K562 (cell line): ENCODE measurements at regions not wholly inside any gene's neighbourhood (a gene's known extent, or its start where the extent isn't known, plus 50 kb on each side); places are given as distances from the start of the nearest gene placed in this dataset.

Experiments
- CREM ChIP-seq: IDR thresholded peaks from 2 replicates; pipeline ENCODE4 v1.6.1; 2014; ENCODE audit warnings: antibody characterized with exemption, low read depth
- ETV5 ChIP-seq: sonication (generic); formaldehyde crosslinking; IDR thresholded peaks from 2 replicates; pipeline ENCODE4 v1.4.0; 2020; ENCODE audit warnings: low read depth, mild to moderate bottlenecking, missing genetic modification reagents
- FOXM1 ChIP-seq, 2 experiments: fragments of 450-650 bp in 1 of 2; sonication (generic) in 1 of 2; formaldehyde crosslinking in 1 of 2; IDR thresholded peaks; 2 replicates each; pipeline versions ENCODE4 v1.6.1 to v1.9.0; 2017 to 2022; ENCODE audit warnings: low read depth in 2 of 2, mild to moderate bottlenecking in 2 of 2, missing genetic modification reagents in 1 of 2, moderate library complexity in 1 of 2
- MITF ChIP-seq: IDR thresholded peaks from 2 replicates; pipeline ENCODE4 v1.6.1; 2014; ENCODE audit warnings: antibody characterized with exemption
- NFIC ChIP-seq: fragments of 450-650 bp; IDR thresholded peaks from 2 replicates; pipeline ENCODE4 v1.6.1; 2017; ENCODE audit warnings: mild to moderate bottlenecking, inconsistent platforms
- PTTG1 ChIP-seq: fragments of 450-650 bp; IDR thresholded peaks from 2 replicates; pipeline ENCODE4 v1.6.1; 2016; ENCODE audit warnings: low read depth, mild to moderate bottlenecking, missing genetic modification characterization, missing compliant biosample characterization
- TAF9B ChIP-seq: fragments of 450-650 bp; IDR thresholded peaks from 2 replicates; pipeline ENCODE4 v1.6.1; 2018; ENCODE audit warnings: mild to moderate bottlenecking; ENCODE audit not compliant: partially characterized antibody
- ZNF507 ChIP-seq: conservative IDR thresholded peaks from 2 replicates; pipeline ENCODE4 v1.6.1; 2017; ENCODE audit warnings: missing genetic modification characterization, missing compliant biosample characterization
- ZNF668 ChIP-seq: fragments of 250-450 bp; sonication (Bioruptor Pico); IDR thresholded peaks from 2 replicates; pipeline ENCODE4 v1.8.0; 2022; ENCODE audit warnings: mild to moderate bottlenecking, inconsistent platforms
- ZNF766 ChIP-seq: fragments of 200-800 bp; sonication (Bioruptor generic); conservative IDR thresholded peaks from 2 replicates; pipeline ENCODE4 v1.6.1; 2016; ENCODE audit warnings: missing genetic modification characterization, missing compliant biosample characterization
- ZNF79 ChIP-seq: fragments of 250-450 bp; sonication (Bioruptor Pico); IDR thresholded peaks from 2 replicates; pipeline ENCODE4 v1.4.0; 2020; ENCODE audit warnings: low read depth, mild to moderate bottlenecking, moderate library complexity
- TF ChIP-seq, protein P1 (sequence below): fragments of 200-800 bp; sonication (Bioruptor generic); IDR thresholded peaks from 2 replicates; pipeline ENCODE4 v1.6.1; 2016; ENCODE audit warnings: missing genetic modification characterization, missing compliant biosample characterization

DNA sequence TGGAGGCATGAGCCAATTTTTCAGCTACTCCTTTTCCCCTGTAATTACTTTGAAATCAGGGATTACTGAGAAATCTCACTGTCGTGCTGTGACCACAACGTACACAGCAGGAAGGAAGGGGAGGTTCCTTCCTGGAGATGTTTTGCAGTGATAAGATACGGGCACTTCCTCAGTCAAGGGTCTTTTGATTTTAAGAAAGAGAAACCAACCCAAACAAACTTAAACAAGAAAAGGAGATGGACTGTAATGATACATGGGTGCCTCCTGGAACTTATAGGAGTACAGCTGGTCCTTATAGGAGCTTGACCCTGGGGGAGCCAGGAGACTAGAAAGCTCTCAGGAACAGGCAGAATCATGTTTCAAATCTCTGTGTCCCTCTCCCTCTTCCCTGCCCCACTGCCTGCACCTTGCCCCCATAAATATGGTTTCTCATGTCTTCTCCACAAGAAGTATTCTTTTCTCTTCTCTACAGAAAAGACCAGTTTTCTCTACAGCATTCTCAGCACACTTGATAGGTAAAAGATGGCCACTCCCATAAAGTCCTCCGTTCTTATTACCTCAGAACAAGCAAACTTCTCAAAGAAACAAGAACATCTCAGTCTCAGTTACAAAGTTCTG lies 281.1 kb upstream of the AMIGO2 start (continued):
- no peak for TF ChIP-seq MITF
- no peak for TF ChIP-seq PTTG1 (tag)
- TF ChIP-seq ZNF507 (tag) = no peak
- TF ChIP-seq TAF9B = no peak
- TF ChIP-seq, protein P1, sequence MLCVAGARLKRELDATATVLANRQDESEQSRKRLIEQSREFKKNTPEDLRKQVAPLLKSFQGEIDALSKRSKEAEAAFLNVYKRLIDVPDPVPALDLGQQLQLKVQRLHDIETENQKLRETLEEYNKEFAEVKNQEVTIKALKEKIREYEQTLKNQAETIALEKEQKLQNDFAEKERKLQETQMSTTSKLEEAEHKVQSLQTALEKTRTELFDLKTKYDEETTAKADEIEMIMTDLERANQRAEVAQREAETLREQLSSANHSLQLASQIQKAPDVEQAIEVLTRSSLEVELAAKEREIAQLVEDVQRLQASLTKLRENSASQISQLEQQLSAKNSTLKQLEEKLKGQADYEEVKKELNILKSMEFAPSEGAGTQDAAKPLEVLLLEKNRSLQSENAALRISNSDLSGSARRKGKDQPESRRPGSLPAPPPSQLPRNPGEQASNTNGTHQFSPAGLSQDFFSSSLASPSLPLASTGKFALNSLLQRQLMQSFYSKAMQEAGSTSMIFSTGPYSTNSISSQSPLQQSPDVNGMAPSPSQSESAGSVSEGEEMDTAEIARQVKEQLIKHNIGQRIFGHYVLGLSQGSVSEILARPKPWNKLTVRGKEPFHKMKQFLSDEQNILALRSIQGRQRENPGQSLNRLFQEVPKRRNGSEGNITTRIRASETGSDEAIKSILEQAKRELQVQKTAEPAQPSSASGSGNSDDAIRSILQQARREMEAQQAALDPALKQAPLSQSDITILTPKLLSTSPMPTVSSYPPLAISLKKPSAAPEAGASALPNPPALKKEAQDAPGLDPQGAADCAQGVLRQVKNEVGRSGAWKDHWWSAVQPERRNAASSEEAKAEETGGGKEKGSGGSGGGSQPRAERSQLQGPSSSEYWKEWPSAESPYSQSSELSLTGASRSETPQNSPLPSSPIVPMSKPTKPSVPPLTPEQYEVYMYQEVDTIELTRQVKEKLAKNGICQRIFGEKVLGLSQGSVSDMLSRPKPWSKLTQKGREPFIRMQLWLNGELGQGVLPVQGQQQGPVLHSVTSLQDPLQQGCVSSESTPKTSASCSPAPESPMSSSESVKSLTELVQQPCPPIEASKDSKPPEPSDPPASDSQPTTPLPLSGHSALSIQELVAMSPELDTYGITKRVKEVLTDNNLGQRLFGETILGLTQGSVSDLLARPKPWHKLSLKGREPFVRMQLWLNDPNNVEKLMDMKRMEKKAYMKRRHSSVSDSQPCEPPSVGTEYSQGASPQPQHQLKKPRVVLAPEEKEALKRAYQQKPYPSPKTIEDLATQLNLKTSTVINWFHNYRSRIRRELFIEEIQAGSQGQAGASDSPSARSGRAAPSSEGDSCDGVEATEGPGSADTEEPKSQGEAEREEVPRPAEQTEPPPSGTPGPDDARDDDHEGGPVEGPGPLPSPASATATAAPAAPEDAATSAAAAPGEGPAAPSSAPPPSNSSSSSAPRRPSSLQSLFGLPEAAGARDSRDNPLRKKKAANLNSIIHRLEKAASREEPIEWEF (CRISPR knock-in tag) = no peak
- no peak for TF ChIP-seq NFIC
- peak; percentile 33; the same call in 1 of the 2 replicates for TF ChIP-seq ZNF79
- 0 out of 2 replicates have a peak, but pooled peaks have one; percentile 33 for TF ChIP-seq ZNF766 (CRISPR knock-in tag)
- no peak for TF ChIP-seq ETV5 (CRISPR knock-in tag)
- no peak for TF ChIP-seq ZNF668
- TF ChIP-seq CREM = peak; percentile 47; the same call in 1 of the 2 replicates
- peak; percentile 59; the same call in 1 of the 2 replicates for TF ChIP-seq FOXM1 (IDR thresholded peaks at IDR 0.05; ENCODE audit: low read depth)
- TF ChIP-seq FOXM1 (CRISPR knock-in tag; IDR thresholded peaks at IDR 0.05; ENCODE audit: low read depth) = no peak
